Immature natural killer cell (primary cell): ENCODE measurements at regions not wholly inside any gene's neighbourhood (a gene's known extent, or its start where the extent isn't known, plus 50 kb on each side); places are given as distances from the start of the nearest gene placed in this dataset.

ENCODE experiments used
- DNase-seq, 3 donors: peaks; one replicate each; pipeline ENCODE4 v3.0.0; 2022; ENCODE audit warnings: mixed read lengths in 1 of 3
- H3K27ac Mint-ChIP-seq, 6 donors: one replicate each; pipeline ENCODE4 v1.8.0; 2020; ENCODE audit warnings: mixed read lengths in 6 of 6, mild to moderate bottlenecking in 5 of 6, inconsistent platforms in 4 of 6, moderate library complexity in 3 of 6
- H3K27me3 Mint-ChIP-seq, 3 donors: one replicate each; pipeline ENCODE4 v1.8.0; 2020 to 2021; ENCODE audit warnings: low read depth in 3 of 3, mild to moderate bottlenecking in 3 of 3, mixed read lengths in 3 of 3, moderate library complexity in 3 of 3, inconsistent platforms in 1 of 3
- H3K36me3 Mint-ChIP-seq, 3 donors: one replicate each; pipeline ENCODE4 v1.8.0; 2020; ENCODE audit warnings: mixed read lengths in 3 of 3, inconsistent platforms in 2 of 3, mild to moderate bottlenecking in 2 of 3
- H3K4me1 Mint-ChIP-seq, 2 donors: one replicate each; pipeline ENCODE4 v1.8.0; 2020; ENCODE audit warnings: inconsistent platforms in 2 of 2, mild to moderate bottlenecking in 2 of 2, mixed read lengths in 2 of 2, moderate library complexity in 1 of 2
- H3K4me3 Mint-ChIP-seq, 5 donors: one replicate each; pipeline ENCODE4 v1.8.0; 2020; ENCODE audit warnings: mild to moderate bottlenecking in 5 of 5, mixed read lengths in 5 of 5, inconsistent platforms in 3 of 5, moderate library complexity in 3 of 5
- H3K9me3 Mint-ChIP-seq, 6 donors: one replicate each; pipeline ENCODE4 v1.8.0; 2020; ENCODE audit warnings: mild to moderate bottlenecking in 6 of 6, mixed read lengths in 6 of 6, inconsistent platforms in 4 of 6, moderate library complexity in 3 of 6

DNA sequence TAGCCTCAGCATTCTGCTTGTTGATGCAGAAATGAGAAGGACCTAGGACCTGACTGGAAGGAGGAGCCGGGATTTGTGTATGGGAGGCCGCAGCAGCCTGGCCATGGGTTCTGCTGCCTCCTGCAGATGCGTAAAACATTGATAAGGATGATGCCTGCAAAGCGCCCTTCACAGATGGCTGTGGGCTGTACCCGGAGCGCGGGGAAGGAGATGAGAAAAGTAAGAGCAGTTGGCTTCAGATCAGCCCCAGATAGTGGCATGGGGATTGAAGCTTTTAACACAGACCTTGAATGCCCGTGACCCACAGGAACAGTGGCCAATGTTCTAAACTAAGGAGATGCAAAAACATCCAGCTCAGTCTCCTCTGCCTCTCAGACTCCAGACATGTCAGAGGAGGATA lies 136.4 kb upstream of the KCNG1 start:
- no peak overlapping the region for H3K4me3 Mint-ChIP-seq
- no peak overlapping the region for H3K27ac Mint-ChIP-seq
- H3K27me3 Mint-ChIP-seq, result peaks cover 2 to 12% (median 10%) of the 10 kb centered on the region in 3 donors
- H3K36me3 Mint-ChIP-seq, result no peaks in the 10 kb centered on the region
- H3K4me1 Mint-ChIP-seq, result no peaks in the 10 kb centered on the region
- DNase-seq, result no peak
- no peaks in the 10 kb centered on the region for H3K9me3 Mint-ChIP-seq

DNA sequence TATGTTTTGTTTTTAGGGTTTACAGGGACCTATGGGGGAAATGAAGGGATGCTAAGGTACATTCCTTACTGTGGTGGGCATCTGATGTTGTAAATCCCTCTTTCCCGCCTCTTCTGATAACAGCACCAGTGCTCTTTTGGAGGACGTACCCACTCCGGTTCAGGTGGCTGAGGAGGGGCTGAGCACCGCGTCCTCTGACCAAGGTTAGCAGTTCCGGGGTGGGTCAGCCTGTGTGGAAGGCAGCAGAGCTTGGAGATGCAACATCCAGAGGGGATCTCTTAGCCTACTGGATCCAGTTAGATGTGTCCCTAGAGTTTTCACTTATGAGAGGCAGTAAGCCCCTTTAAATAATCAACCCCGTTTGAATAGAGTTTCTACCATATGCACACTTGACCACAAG lies 135.3 kb upstream of the KCNG1 start:
- DNase-seq, result no peak
- Mint-ChIP-seq H3K4me3 (no peak overlapping the region), H3K36me3 (no peaks in the 10 kb centered on the region), H3K27me3 (peaks cover 6 to 14% (median 12%) of the 10 kb centered on the region in 3 donors), H3K27ac (no peak overlapping the region), H3K9me3 (no peaks in the 10 kb centered on the region), H3K4me1 (no peaks in the 10 kb centered on the region)

DNA sequence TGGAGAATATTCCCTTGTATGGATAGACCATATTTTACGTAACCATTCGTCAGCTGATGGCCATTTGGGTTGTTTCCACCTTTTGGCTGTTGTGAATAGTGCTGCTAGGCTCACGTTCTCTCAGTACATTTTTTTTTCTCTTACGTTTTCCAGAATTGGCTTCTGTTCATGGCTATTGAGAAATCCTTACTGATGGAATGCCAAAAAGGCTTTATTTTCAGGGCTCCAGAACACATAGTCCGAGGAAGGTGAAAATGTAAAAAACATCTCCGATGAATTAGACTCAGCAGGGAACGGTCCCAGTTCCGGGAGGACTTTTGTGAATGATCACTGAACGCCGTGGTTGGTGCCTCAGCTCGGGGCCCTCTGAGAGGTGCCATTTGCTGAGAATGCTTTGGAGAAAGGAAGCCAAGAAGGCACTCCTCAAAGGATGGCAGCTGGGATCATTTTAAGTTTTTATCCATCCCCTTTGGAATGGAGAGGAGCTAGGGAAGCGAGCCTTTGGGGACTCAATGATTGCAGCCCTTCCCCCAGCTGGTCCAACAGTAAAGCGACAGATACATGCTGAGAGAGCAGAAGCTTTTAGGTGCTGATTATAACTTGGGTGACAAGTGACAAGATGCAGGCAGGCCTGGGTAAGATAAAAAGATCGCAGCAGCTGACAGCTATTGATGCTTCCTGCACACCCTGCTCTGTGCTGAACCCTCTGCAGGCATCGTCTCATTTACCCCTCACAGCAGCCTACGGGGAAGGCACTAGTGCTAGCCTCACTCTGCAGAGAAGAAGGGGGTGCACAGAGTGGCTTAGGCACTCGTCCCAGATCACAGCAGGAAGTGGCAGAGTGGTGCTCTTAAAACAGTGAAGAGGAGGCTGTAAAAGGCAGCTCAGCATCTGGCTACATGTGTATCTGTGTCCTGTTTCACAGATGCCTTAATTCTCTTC lies 133.4 kb upstream of the KCNG1 start:
- Mint-ChIP-seq H3K27ac (no peak overlapping the region), H3K4me1 (no peaks in the 10 kb centered on the region), H3K4me3 (no peak overlapping the region), H3K27me3 (peaks cover 2 to 9% (median 6%) of the 10 kb centered on the region in 3 donors), H3K36me3 (no peaks in the 10 kb centered on the region), H3K9me3 (no peaks in the 10 kb centered on the region)
- no peak for DNase-seq

DNA sequence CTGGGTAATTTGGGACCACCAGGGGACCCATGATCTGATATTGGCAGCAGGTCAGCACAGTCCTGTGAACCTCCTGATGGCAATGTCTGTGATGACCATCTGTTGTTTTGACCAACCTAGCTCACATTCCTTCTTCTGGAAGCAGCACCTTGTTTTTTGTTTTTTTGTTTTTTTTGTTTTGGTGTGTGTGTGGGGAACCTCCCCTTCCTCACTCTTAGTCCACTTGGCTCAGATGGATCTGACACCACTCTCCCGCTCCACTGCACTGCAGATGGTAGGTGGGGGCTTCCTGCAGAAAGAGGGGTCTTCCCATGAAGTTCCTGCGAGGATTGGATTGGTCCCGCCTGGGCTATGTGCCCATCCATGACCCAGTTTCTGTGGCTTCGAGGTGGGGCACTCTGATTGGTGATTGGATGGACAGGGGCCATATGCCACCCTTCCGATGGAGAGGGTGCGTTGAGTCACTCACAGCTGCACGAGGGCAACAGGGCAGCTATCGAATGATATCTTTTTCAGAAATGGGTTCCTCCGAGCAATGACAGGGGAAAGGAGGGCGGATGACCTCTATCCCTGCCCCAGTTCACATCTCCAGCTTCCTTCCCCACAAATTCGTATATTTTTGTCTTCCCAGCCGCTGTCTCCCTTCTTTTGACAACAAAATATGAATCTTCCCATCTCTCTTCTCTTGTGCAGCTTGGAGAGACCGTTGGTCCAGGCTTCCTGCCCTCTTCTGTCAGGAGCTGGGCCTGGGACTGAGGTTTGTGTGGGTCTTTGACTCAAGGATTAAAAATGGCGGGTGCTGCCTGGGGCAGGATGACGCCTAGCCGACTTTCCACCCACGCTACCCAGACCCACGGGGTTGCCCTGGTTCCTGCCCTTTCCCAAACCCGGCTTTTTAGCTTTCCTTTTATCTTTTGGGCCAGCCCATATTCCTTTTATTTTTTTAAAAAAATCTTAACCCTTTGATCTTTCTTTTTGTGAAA lies 132.1 kb upstream of the KCNG1 start:
- Mint-ChIP-seq H3K36me3 (no peaks in the 10 kb centered on the region), H3K27me3 (peaks cover 2 to 9% (median 6%) of the 10 kb centered on the region in 3 donors), H3K9me3 (no peaks in the 10 kb centered on the region), H3K4me3 (no peak overlapping the region), H3K4me1 (no peaks in the 10 kb centered on the region), H3K27ac (no peak overlapping the region)
- DNase-seq, result no peak

DNA sequence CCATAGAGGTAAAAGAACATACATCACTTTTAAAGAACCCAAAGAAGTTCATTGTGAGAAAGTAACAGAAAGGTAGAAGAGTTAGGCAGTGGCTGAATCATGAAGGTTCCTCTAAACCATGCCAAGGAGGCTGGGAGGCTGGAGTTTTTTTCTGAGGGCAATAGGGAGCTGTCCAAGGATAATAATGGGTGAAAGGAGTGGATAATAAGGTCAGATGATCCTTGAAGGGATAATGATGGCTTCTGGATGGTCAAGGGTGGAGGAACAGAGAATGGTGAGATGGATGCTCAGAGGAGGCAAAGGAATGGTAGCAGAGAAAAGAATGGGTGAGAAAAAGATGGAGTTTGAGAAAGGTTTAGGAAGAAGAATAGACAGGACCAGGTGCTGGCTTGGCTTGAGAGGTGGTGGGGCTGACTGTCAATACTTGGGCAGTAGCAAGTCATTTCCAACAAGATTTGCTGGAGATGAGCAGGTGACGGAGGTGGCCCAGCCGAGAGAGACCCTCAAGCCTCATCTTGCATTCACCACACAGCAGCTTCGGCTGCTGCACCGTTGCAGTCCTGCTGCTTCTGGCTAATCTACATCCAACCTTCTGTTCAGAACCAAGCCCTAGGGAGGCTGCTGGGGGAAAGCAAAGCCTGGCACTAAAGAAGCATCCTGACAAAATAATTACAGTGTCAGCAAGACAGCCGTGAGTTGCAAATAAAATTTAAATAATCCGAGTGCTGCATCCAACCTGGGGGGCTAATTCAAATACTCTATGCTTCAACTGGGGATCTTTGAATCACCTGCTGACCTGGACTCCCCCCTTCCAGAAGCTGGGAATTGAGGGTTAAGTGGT lies 131.2 kb upstream of the KCNG1 start:
- Mint-ChIP-seq H3K27ac (no peak overlapping the region), H3K4me3 (no peak overlapping the region), H3K36me3 (no peaks in the 10 kb centered on the region), H3K9me3 (no peaks in the 10 kb centered on the region), H3K4me1 (no peaks in the 10 kb centered on the region), H3K27me3 (peaks cover 2 to 9% (median 6%) of the 10 kb centered on the region in 3 donors)
- no peak for DNase-seq

DNA sequence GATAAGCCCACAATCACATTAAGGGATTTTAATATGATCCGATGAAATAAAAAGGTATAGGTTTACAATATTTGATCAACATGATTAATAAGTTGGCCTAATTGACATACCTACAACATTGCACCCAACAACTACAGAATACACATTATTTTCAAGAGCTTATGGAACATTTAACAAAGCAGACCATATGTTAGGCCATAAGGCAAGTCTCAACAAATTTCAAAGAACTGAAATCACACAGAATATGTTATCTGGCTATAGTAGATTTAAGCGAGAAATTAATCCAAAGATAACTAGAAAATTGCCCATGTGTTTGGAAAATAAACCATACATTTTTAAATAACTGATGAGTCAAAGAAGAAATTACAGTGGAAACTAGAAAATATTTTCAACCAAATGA lies 126.0 kb upstream of the KCNG1 start:
- H3K36me3 Mint-ChIP-seq, result no peaks in the 10 kb centered on the region
- no peak for DNase-seq
- peaks cover 0 to 7% (median 0%) of the 10 kb centered on the region in 6 donors for H3K9me3 Mint-ChIP-seq
- H3K4me1 Mint-ChIP-seq, result no peaks in the 10 kb centered on the region
- no peak overlapping the region for H3K27ac Mint-ChIP-seq
- no peak overlapping the region for H3K4me3 Mint-ChIP-seq
- peaks cover under 1 to 10% (median 4%) of the 10 kb centered on the region in 3 donors for H3K27me3 Mint-ChIP-seq

DNA sequence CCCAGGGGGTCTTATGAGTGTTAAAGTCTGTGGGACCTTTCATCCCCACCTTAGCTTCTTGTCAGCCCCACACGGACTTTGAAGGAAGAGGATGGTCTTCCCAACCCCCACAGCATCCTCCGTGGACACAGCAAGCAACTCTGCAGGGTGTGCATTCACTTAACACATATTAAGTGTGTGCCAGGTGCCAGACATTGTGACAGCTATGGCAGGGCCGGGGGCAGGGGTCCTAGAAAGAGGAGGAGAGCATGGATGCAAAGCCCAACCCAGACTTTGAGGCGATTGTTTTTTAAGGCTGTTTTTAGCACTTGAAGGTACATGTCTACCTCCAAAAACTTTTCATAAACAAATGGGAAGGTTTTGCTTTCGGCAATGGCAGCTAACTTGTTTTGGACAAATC lies 121.6 kb upstream of the KCNG1 start:
- Mint-ChIP-seq H3K4me3 (no peak overlapping the region), H3K36me3 (no peaks in the 10 kb centered on the region), H3K27ac (no peak overlapping the region), H3K27me3 (peaks cover 0 to 12% (median 4%) of the 10 kb centered on the region in 3 donors), H3K9me3 (peaks cover 0 to 7% (median 0%) of the 10 kb centered on the region in 6 donors), H3K4me1 (no peaks in the 10 kb centered on the region)
- DNase-seq, result no peak

DNA sequence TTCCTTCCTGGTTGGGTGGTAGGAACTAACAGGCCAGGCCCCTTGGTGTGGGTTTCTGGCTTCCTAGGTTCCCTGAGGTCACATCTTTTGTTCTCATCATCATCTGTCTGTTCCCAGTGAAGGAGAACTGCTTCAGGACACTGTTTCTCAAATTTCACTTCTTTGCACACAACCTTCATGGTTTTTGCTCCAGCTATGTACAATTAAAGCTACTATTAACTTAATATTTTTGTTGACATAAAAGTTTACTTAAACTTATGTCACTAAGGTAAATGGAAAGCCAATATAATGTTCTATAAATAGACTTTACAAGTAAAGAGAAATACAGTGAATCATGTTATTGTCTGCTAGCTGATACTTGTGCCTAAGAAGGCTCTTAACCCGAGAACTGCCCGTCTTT lies 120.7 kb upstream of the KCNG1 start:
- H3K36me3 Mint-ChIP-seq, result no peaks in the 10 kb centered on the region
- no peak for DNase-seq
- no peak overlapping the region for H3K27ac Mint-ChIP-seq
- peaks cover 0 to 7% (median 0%) of the 10 kb centered on the region in 6 donors for H3K9me3 Mint-ChIP-seq
- no peak overlapping the region for H3K4me3 Mint-ChIP-seq
- H3K27me3 Mint-ChIP-seq, result peaks cover 0 to 12% (median 6%) of the 10 kb centered on the region in 3 donors
- no peaks in the 10 kb centered on the region for H3K4me1 Mint-ChIP-seq

DNA sequence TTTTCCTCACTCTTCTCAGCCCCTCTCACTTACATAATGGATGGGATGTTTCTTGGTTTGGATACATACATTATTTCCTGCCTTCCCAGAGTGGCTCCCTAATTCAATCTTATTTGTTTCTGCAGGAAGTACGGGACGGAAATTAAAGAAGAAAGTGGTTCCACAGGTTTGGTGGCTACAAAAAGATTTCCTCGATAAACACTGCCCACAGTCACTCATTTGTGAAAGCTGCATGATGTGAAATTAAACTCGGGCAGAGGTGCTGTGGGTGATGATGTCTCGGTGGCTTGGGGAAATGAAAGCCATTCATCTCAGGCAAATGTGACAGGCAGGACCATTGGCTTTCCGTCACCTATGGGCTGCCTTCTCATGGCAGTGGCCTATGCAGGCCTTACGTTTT lies 119.5 kb upstream of the KCNG1 start:
- Mint-ChIP-seq H3K4me1 (no peaks in the 10 kb centered on the region), H3K27me3 (peaks cover under 1 to 15% (median 8%) of the 10 kb centered on the region in 3 donors), H3K4me3 (no peak overlapping the region), H3K27ac (no peak overlapping the region), H3K9me3 (peaks cover 0 to 7% (median 0%) of the 10 kb centered on the region in 6 donors), H3K36me3 (no peaks in the 10 kb centered on the region)
- no peak for DNase-seq

DNA sequence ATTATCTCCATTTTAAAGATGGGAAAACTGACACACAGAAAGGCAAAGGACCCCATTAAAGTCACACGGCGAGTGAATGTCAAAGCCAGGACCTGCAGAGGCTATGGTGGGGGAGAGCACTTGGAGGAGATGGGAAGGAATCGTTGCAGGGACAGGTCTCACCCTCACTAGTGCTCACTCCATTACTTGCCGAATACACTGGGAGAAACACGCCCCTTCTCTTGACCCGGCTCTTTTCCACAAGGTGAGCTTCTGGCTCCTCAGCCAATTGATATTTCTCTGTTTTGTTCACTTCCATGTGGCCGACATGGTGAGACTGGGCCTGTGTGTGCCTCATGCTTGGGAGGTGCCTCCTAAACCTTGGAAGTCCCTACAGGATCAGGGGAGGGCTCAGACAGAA lies 117.8 kb upstream of the KCNG1 start:
- H3K9me3 Mint-ChIP-seq, result peaks cover 0 to 3% (median 0%) of the 10 kb centered on the region in 6 donors

DNA sequence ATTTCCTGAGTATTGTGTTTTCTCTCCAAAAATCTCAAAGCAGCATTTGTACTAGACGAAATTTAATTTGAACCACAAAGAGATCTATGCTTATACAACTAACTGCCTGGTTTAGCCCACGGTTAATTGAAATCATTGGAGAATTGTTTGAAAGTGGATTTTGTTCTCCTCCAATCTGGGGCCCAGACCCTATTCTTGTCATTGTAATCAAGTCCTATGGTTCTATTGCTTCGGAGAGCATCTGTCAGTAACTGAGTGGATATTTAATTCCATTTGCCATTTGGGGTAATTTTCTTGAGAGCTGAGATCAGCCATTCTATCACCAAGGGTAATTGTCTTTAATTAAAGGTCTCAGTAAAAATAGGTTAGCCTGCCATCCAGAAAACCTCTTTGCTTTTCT lies 117.0 kb upstream of the KCNG1 start:
- H3K4me3 Mint-ChIP-seq, result no peak overlapping the region
- DNase-seq, result no peak
- H3K36me3 Mint-ChIP-seq, result no peaks in the 10 kb centered on the region
- H3K27me3 Mint-ChIP-seq, result peaks cover 2 to 13% (median 5%) of the 10 kb centered on the region in 3 donors
- no peak overlapping the region for H3K27ac Mint-ChIP-seq
- H3K9me3 Mint-ChIP-seq, result no peaks in the 10 kb centered on the region
- H3K4me1 Mint-ChIP-seq, result no peaks in the 10 kb centered on the region

More for the DNA sequence above, 117.8 kb upstream of the KCNG1 start:
- Mint-ChIP-seq H3K4me3 (no peak overlapping the region), H3K27ac (no peak overlapping the region), H3K36me3 (no peaks in the 10 kb centered on the region), H3K27me3 (peaks cover 2 to 15% (median 8%) of the 10 kb centered on the region in 3 donors), H3K4me1 (no peaks in the 10 kb centered on the region)
- DNase-seq, result no peak

DNA sequence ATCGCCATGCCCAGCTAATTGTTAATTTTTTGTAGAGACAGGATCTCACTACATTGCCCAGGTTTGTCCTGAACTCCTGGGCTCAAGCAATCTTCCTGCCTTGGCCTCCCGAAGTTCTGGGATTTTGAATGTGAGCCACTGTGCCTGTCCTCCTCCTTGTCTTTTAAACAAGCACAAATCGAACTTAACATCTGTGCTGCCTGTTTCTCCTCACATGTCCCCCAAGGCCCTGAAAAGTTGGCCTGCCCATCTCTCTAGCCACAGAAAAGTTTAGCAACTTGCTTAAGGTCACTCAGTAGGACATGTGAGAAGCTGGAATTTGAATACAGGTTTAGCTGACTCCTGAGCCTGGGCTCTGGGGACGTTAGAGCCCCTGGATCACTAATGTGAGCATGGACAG lies 115.7 kb upstream of the KCNG1 start:
- Mint-ChIP-seq H3K4me3 (no peak overlapping the region), H3K9me3 (no peaks in the 10 kb centered on the region), H3K36me3 (no peaks in the 10 kb centered on the region), H3K27ac (no peak overlapping the region), H3K4me1 (no peaks in the 10 kb centered on the region), H3K27me3 (peaks cover 2 to 8% (median 5%) of the 10 kb centered on the region in 3 donors)
- no peak for DNase-seq

DNA sequence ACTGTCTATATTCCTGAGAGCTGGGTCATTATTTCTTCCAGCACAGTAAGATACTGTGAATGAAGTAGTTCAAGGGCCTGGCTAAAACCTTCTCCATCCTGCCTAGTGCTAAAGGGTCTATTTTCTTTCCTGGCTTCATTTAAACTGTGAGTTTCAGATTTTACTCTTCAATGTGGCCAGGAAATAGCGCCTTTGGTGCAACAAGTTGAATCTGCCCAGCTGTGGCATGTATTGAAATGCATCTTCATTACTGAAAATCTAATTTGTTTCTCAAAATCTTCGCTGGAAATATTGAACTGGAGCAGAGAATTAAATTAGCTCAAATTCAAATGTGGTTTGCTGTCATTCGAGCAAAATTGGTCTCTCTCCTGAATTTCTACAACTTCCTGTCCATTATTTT lies 114.6 kb upstream of the KCNG1 start:
- Mint-ChIP-seq H3K4me3 (no peak overlapping the region), H3K9me3 (no peaks in the 10 kb centered on the region), H3K27me3 (peaks cover 2 to 5% (median 4%) of the 10 kb centered on the region in 3 donors), H3K27ac (no peak overlapping the region), H3K36me3 (no peaks in the 10 kb centered on the region), H3K4me1 (no peaks in the 10 kb centered on the region)
- DNase-seq, result no peak
